Activated T-cell treated with anti-CD3 and anti-CD28 coated beads for 24 hours (primary cell): ENCODE measurements at regions not wholly inside any gene's neighbourhood (a gene's known extent, or its start where the extent isn't known, plus 50 kb on each side); places are given as distances from the start of the nearest gene placed in this dataset.

ENCODE experiments used
- DNase-seq: peaks from one replicate; pipeline ENCODE4 v3.0.0-alpha.2; 2020; ENCODE audit warnings: low read depth

DNA sequence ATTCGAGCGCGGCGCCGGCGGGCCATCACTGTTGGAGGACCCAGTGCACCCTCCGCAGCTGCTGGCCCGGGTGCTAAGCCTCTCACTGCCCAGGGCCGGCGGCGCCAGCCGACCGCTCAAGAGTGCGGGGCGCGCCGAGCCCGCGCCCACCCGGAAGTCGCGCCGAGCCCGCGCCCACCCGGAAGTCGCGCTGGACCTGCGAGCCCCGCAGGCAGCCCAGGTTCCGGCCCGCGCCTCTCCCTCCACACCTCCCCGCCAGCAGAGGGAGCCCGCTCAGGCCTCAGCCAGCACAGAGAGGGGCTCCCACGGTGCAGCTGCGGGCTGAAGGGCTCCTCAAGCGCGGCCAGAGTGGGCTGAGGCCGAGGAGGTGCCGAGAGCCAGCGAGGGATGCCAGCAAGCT lies 170.8 kb downstream of the GTF2H2C_2 start:
- DNase-seq: peak; percentile 21
